HepG2 (cell line): ENCODE measurements at regions not wholly inside any gene's neighbourhood (a gene's known extent, or its start where the extent isn't known, plus 50 kb on each side); places are given as distances from the start of the nearest gene placed in this dataset.

Experiments used
- ATAD3A ChIP-seq: sonication (generic); formaldehyde crosslinking; IDR thresholded peaks from 2 replicates; pipeline ENCODE4 v1.4.0; 2020; ENCODE audit warnings: missing genetic modification reagents
- BRCA1 ChIP-seq: sonication (generic); formaldehyde crosslinking; IDR thresholded peaks from 2 replicates; pipeline ENCODE4 v1.4.0; 2020; ENCODE audit warnings: missing genetic modification reagents
- PLRG1 ChIP-seq: fragments of 450-650 bp; conservative IDR thresholded peaks from 2 replicates; pipeline ENCODE4 v1.6.1; 2016
- POLR2AphosphoS5 ChIP-seq: IDR thresholded peaks from 2 replicates; pipeline ENCODE4 v1.6.1; 2012; ENCODE audit warnings: low read depth, low read length
- SRY ChIP-seq: sonication (generic); formaldehyde crosslinking; IDR thresholded peaks from 2 replicates; pipeline ENCODE4 v1.8.0; 2022; ENCODE audit warnings: mild to moderate bottlenecking, missing genetic modification reagents
- TOE1 ChIP-seq: sonication (generic); formaldehyde crosslinking; IDR thresholded peaks from 2 replicates; pipeline ENCODE4 v1.4.0; 2020; ENCODE audit warnings: mild to moderate bottlenecking, missing genetic modification reagents
- YEATS2 ChIP-seq: sonication (generic); formaldehyde crosslinking; IDR thresholded peaks from 2 replicates; pipeline ENCODE4 v1.4.0; 2020; ENCODE audit warnings: missing genetic modification reagents, borderline replicate concordance
- ZNF446 ChIP-seq: sonication (generic); formaldehyde crosslinking; IDR thresholded peaks from 2 replicates; pipeline ENCODE4 v1.5.0; 2020; ENCODE audit warnings: mild to moderate bottlenecking, missing genetic modification reagents
- TF ChIP-seq, protein P1 (sequence below): sonication (generic); formaldehyde crosslinking; IDR thresholded peaks from 2 replicates; pipeline ENCODE4 v1.4.0; 2020; ENCODE audit warnings: mild to moderate bottlenecking, missing genetic modification reagents
- TF ChIP-seq, protein P2 (sequence below): sonication (generic); formaldehyde crosslinking; IDR thresholded peaks from 2 replicates; pipeline ENCODE4 v1.5.0; 2020; ENCODE audit warnings: mild to moderate bottlenecking, missing genetic modification reagents, moderate library complexity
- TF ChIP-seq, protein P3 (sequence below): sonication (generic); formaldehyde crosslinking; IDR thresholded peaks from 2 replicates; pipeline ENCODE4 v1.8.0; 2022; ENCODE audit warnings: missing genetic modification reagents, mild to moderate bottlenecking, borderline replicate concordance

DNA sequence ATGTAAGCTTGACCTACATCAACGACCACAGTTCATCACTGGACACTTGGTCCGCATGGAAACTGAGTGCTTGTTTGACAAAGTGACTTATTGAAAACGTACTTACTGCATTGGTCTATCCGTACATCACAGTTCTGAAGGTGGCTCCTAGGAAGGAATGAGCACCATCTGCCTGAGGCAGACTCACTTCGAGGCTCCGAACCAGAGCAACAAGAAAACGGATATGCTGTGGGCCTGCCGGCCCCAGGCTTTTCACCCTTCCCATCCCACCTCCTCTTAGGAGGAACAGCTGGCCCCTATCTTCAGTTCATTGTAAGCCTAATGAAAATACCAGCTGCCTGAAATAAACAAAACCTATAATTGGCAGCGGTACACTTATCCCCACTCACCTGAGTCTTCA, 67.2 kb upstream of the TSLP start:
- TF ChIP-seq ZNF446 (no peak), TOE1 (CRISPR knock-in tag) (no peak), ATAD3A (no peak), POLR2AphosphoS5 (no peak), BRCA1 (CRISPR knock-in tag) (no peak), SRY (CRISPR knock-in tag) (no peak), YEATS2 (CRISPR knock-in tag) (no peak), PLRG1 (no peak)
- TF ChIP-seq, protein P1, sequence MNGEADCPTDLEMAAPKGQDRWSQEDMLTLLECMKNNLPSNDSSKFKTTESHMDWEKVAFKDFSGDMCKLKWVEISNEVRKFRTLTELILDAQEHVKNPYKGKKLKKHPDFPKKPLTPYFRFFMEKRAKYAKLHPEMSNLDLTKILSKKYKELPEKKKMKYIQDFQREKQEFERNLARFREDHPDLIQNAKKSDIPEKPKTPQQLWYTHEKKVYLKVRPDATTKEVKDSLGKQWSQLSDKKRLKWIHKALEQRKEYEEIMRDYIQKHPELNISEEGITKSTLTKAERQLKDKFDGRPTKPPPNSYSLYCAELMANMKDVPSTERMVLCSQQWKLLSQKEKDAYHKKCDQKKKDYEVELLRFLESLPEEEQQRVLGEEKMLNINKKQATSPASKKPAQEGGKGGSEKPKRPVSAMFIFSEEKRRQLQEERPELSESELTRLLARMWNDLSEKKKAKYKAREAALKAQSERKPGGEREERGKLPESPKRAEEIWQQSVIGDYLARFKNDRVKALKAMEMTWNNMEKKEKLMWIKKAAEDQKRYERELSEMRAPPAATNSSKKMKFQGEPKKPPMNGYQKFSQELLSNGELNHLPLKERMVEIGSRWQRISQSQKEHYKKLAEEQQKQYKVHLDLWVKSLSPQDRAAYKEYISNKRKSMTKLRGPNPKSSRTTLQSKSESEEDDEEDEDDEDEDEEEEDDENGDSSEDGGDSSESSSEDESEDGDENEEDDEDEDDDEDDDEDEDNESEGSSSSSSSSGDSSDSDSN (CRISPR knock-in tag): no peak
- TF ChIP-seq, protein P2, sequence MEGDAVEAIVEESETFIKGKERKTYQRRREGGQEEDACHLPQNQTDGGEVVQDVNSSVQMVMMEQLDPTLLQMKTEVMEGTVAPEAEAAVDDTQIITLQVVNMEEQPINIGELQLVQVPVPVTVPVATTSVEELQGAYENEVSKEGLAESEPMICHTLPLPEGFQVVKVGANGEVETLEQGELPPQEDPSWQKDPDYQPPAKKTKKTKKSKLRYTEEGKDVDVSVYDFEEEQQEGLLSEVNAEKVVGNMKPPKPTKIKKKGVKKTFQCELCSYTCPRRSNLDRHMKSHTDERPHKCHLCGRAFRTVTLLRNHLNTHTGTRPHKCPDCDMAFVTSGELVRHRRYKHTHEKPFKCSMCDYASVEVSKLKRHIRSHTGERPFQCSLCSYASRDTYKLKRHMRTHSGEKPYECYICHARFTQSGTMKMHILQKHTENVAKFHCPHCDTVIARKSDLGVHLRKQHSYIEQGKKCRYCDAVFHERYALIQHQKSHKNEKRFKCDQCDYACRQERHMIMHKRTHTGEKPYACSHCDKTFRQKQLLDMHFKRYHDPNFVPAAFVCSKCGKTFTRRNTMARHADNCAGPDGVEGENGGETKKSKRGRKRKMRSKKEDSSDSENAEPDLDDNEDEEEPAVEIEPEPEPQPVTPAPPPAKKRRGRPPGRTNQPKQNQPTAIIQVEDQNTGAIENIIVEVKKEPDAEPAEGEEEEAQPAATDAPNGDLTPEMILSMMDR: no peak
- TF ChIP-seq, protein P3, sequence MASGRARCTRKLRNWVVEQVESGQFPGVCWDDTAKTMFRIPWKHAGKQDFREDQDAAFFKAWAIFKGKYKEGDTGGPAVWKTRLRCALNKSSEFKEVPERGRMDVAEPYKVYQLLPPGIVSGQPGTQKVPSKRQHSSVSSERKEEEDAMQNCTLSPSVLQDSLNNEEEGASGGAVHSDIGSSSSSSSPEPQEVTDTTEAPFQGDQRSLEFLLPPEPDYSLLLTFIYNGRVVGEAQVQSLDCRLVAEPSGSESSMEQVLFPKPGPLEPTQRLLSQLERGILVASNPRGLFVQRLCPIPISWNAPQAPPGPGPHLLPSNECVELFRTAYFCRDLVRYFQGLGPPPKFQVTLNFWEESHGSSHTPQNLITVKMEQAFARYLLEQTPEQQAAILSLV (CRISPR knock-in tag): no peak
